ENCODE measurements at regions not wholly inside any gene's neighbourhood (a gene's known extent, or its start where the extent isn't known, plus 50 kb on each side); places are given as distances from the start of the nearest gene placed in this dataset.

- TF ChIP-seq POLR2A (IDR thresholded peaks at IDR 0.05) (no peak), CTCF (IDR thresholded peaks at IDR 0.05) (no peak)
These were observed 137.0 kb upstream of the TP53TG3D start for GRCh38 chr16:32116080-32116479.

Measured in esophagus squamous epithelium (tissue), 4 donors.